Neural cell (in vitro differentiated cells): ENCODE measurements at regions not wholly inside any gene's neighbourhood (a gene's known extent, or its start where the extent isn't known, plus 50 kb on each side); places are given as distances from the start of the nearest gene placed in this dataset.

Experiments
- H2AFZ ChIP-seq: fragments of 200-600, 300-800 bp; sonication (generic), shearing (Covaris generic); 2 replicates; pipeline ENCODE4 v1.6.0; 2014; ENCODE audit warnings: low read depth, mild to moderate bottlenecking, antibody characterized with exemption, low read length, moderate library complexity
- H3F3A ChIP-seq: fragments of 200-600 bp; shearing (Covaris generic); 2 replicates; pipeline ENCODE4 v1.6.1; 2016; ENCODE audit warnings: mild to moderate bottlenecking, moderate library complexity, mixed read lengths, antibody characterized with exemption, low read length; ENCODE audit not compliant: insufficient read depth, poor library complexity, severe bottlenecking
- H3K27ac ChIP-seq: fragments of 200-600, 300-800 bp; sonication (generic), shearing (Covaris generic); 2 replicates; pipeline ENCODE4 v1.5.1; 2014; ENCODE audit warnings: mild to moderate bottlenecking, low read length, moderate library complexity
- H3K27me3 ChIP-seq: fragments of 300-800, 200-600 bp; sonication (generic), shearing (Covaris generic); 2 replicates; pipeline ENCODE4 v1.6.0; 2014; ENCODE audit warnings: mild to moderate bottlenecking, low read depth, low read length, moderate library complexity; ENCODE audit not compliant: insufficient read depth
- H3K36me3 ChIP-seq: fragments of 300-800, 200-600 bp; sonication (generic), shearing (Covaris generic); 2 replicates; pipeline ENCODE4 v1.5.1; 2014; ENCODE audit warnings: mild to moderate bottlenecking, antibody characterized with exemption, low read length, moderate library complexity; ENCODE audit not compliant: insufficient read depth
- H3K4me2 ChIP-seq: fragments of 300-800, 200-600 bp; sonication (generic), shearing (Covaris generic); 2 replicates; pipeline ENCODE4 v1.6.0; 2014; ENCODE audit warnings: mild to moderate bottlenecking, low read length
- H3K4me3 ChIP-seq: fragments of 300-800, 200-600 bp; sonication (generic), shearing (Covaris generic); 2 replicates; pipeline ENCODE4 v1.5.1; 2014; ENCODE audit warnings: mild to moderate bottlenecking, low read length, moderate library complexity
- H3K79me2 ChIP-seq: fragments of 200-600 bp; shearing (Covaris generic); replicated peaks from 2 replicates; pipeline ENCODE4 v1.6.0; 2014; ENCODE audit warnings: mild to moderate bottlenecking, low read length, moderate library complexity; ENCODE audit not compliant: insufficient read depth
- H3K9ac ChIP-seq: fragments of 300-800, 200-600 bp; sonication (generic), shearing (Covaris generic); 2 replicates; pipeline ENCODE4 v1.6.1; 2016; ENCODE audit warnings: mild to moderate bottlenecking, low read length, mixed read lengths
- H3K9me2 ChIP-seq: fragments of 200-600 bp; shearing (Covaris generic); 2 replicates; pipeline ENCODE4 v1.6.1; 2016; ENCODE audit warnings: mild to moderate bottlenecking, low read length, mixed read lengths; ENCODE audit not compliant: insufficient read depth
- H3K9me3 ChIP-seq: fragments of 200-600, 300-800 bp; sonication (generic), shearing (Covaris generic); 2 replicates; pipeline ENCODE4 v1.6.1; 2016; ENCODE audit warnings: mild to moderate bottlenecking, mixed run types, low read length, moderate library complexity, mixed read lengths
- H4K20me1 ChIP-seq: fragments of 200-600 bp; shearing (Covaris generic); 2 replicates; pipeline ENCODE4 v1.6.1; 2016; ENCODE audit warnings: mild to moderate bottlenecking, mixed run types; ENCODE audit not compliant: insufficient read depth
- EP300 ChIP-seq: fragments of 450-650 bp; conservative IDR thresholded peaks from 2 replicates; pipeline ENCODE4 v1.6.1; 2014; ENCODE audit warnings: antibody characterized with exemption, mild to moderate bottlenecking, moderate library complexity; ENCODE audit not compliant: poor library complexity, severe bottlenecking
- EZH2 ChIP-seq: fragments of 200-600, 300-800 bp; shearing (Covaris generic), sonication (generic); IDR thresholded peaks from 2 replicates; pipeline ENCODE4 v1.6.1; 2014; ENCODE audit warnings: antibody characterized with exemption, low read length, borderline replicate concordance, mild to moderate bottlenecking; ENCODE audit not compliant: insufficient read depth, poor library complexity, severe bottlenecking
- MXI1 ChIP-seq: fragments of 450-650 bp; conservative IDR thresholded peaks from 2 replicates; pipeline ENCODE4 v1.6.1; 2014; ENCODE audit warnings: antibody characterized with exemption, mild to moderate bottlenecking; ENCODE audit not compliant: poor library complexity, severe bottlenecking
- POLR2AphosphoS5 ChIP-seq: IDR thresholded peaks from 2 replicates; pipeline ENCODE4 v1.6.1; 2012
- RAD21 ChIP-seq: fragments of 450-650 bp; conservative IDR thresholded peaks from 2 replicates; pipeline ENCODE4 v1.6.1; 2014; ENCODE audit warnings: antibody characterized with exemption, mild to moderate bottlenecking, moderate library complexity
- REST ChIP-seq: IDR thresholded peaks from 2 replicates; pipeline ENCODE4 v1.6.1; 2012; ENCODE audit warnings: borderline replicate concordance
- SMC3 ChIP-seq: fragments of 450-650 bp; conservative IDR thresholded peaks from 2 replicates; pipeline ENCODE4 v1.6.1; 2014; ENCODE audit warnings: antibody characterized with exemption, mild to moderate bottlenecking, moderate library complexity; ENCODE audit not compliant: poor library complexity
- TAF1 ChIP-seq: IDR thresholded peaks from 2 replicates; pipeline ENCODE4 v1.6.1; 2012; ENCODE audit warnings: low read depth
- TF ChIP-seq, protein P1 (sequence below): fragments of 450-650 bp; IDR thresholded peaks from 2 replicates; pipeline ENCODE4 v1.5.1; 2014; ENCODE audit warnings: antibody characterized with exemption, mild to moderate bottlenecking, moderate library complexity; ENCODE audit not compliant: poor library complexity, severe bottlenecking

DNA sequence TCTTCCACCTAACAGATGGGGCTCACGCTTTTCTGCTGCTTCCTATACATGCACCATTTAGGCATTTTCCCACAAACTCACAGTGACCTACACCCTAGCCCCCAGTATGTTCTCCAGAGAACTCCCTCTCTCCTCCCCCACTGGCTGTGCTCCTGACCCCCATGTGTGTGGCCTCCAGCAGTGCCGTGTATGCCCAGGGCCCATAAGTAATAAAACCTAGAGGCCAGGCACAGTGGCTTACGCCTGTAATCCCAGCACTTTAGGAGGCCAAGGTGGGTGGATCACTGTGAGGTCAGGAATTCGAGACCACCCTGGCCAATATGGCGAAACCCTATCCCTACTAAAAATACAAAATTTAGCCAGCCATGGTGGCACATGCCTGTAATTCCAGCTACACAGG lies 54.7 kb upstream of the NXT1 start:
- Histone ChIP-seq H3K27me3 (no peaks in the 10 kb centered on the region), H3K9me3 (no peaks in the 10 kb centered on the region), H4K20me1 (no peaks in the 10 kb centered on the region), H2AFZ (no peak overlapping the region), H3K4me3 (no peak overlapping the region), H3K27ac (no peak overlapping the region), H3K9ac (no peak overlapping the region), H3K79me2 (no peaks in the 10 kb centered on the region), H3K9me2 (no peaks in the 10 kb centered on the region), H3K4me2 (no peak overlapping the region), H3K36me3 (no peaks in the 10 kb centered on the region), H3F3A (no peaks in the 10 kb centered on the region)
- no peak for TF ChIP-seq RAD21
- no peak for TF ChIP-seq EZH2
- TF ChIP-seq, protein P1, sequence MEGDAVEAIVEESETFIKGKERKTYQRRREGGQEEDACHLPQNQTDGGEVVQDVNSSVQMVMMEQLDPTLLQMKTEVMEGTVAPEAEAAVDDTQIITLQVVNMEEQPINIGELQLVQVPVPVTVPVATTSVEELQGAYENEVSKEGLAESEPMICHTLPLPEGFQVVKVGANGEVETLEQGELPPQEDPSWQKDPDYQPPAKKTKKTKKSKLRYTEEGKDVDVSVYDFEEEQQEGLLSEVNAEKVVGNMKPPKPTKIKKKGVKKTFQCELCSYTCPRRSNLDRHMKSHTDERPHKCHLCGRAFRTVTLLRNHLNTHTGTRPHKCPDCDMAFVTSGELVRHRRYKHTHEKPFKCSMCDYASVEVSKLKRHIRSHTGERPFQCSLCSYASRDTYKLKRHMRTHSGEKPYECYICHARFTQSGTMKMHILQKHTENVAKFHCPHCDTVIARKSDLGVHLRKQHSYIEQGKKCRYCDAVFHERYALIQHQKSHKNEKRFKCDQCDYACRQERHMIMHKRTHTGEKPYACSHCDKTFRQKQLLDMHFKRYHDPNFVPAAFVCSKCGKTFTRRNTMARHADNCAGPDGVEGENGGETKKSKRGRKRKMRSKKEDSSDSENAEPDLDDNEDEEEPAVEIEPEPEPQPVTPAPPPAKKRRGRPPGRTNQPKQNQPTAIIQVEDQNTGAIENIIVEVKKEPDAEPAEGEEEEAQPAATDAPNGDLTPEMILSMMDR: no peak
- no peak for TF ChIP-seq POLR2AphosphoS5
- no peak for TF ChIP-seq EP300
- no peak for TF ChIP-seq MXI1
- no peak for TF ChIP-seq TAF1
- no peak for TF ChIP-seq SMC3
- TF ChIP-seq REST: no peak

DNA sequence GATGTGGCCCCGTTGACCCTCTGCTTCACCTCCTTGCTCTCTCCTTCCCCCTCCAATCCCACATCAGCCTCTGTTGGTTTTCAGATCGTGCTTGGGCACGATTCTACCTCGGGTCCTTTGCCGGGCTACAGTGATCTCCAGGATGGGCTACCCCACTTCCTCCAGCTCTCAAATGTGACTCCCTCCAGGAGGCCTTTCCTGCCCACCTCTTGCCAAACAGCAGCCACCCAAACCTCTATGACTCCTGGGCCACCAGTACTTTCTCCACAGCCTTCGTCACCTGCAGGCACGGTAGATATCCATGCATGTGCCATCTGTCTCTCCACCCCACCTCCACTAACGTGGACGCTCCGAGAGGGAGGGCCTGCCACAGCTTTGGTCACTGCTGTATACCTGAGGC lies 55.9 kb upstream of the NXT1 start:
- Histone ChIP-seq H3K9ac (no peak overlapping the region), H3K9me3 (no peaks in the 10 kb centered on the region), H3K4me3 (no peak overlapping the region), H2AFZ (no peak overlapping the region), H3K79me2 (no peaks in the 10 kb centered on the region), H3F3A (no peaks in the 10 kb centered on the region), H3K4me2 (no peak overlapping the region), H4K20me1 (no peaks in the 10 kb centered on the region), H3K27ac (no peak overlapping the region), H3K9me2 (no peaks in the 10 kb centered on the region), H3K36me3 (no peaks in the 10 kb centered on the region), H3K27me3 (no peaks in the 10 kb centered on the region)
- no peak for TF ChIP-seq MXI1
- TF ChIP-seq, protein P1: no peak
- no peak for TF ChIP-seq SMC3
- TF ChIP-seq EP300: no peak
- TF ChIP-seq POLR2AphosphoS5: no peak
- no peak for TF ChIP-seq REST
